SH-SY5Y (cell line): ENCODE measurements at regions not wholly inside any gene's neighbourhood (a gene's known extent, or its start where the extent isn't known, plus 50 kb on each side); places are given as distances from the start of the nearest gene placed in this dataset.

ENCODE experiments used
- GATA2 ChIP-seq: IDR thresholded peaks from 2 replicates; pipeline ENCODE4 v1.6.1; 2011; ENCODE audit warnings: mild to moderate bottlenecking, low read depth, low read length
- GATA3 ChIP-seq: IDR thresholded peaks from 2 replicates; pipeline ENCODE4 v1.6.1; 2011; ENCODE audit warnings: low read depth, mild to moderate bottlenecking, low read length, moderate library complexity

- TF ChIP-seq GATA3 = no peak
- no peak for TF ChIP-seq GATA2
Measured at GRCh38 chr7:113383638-113384037, 265.3 kb upstream of the SMIM30 start.

GRCh38 chr7:113379746-113380145, 261.4 kb upstream of the SMIM30 start:
- TF ChIP-seq GATA3 (no peak), GATA2 (no peak)

GRCh38 chr7:113374955-113375354, 256.6 kb upstream of the SMIM30 start:
- TF ChIP-seq GATA2 (no peak), GATA3 (no peak)

GRCh38 chr7:113373863-113374262, 255.5 kb upstream of the SMIM30 start:
- no peak for TF ChIP-seq GATA2
- no peak for TF ChIP-seq GATA3

GRCh38 chr7:113371416-113372043, 253.2 kb upstream of the SMIM30 start:
- TF ChIP-seq GATA2 (no peak), GATA3 (no peak)

- TF ChIP-seq GATA3 = no peak
- TF ChIP-seq GATA2 = no peak
Measured at GRCh38 chr7:113370910-113371309, 252.6 kb upstream of the SMIM30 start.

- TF ChIP-seq GATA2 (no peak), GATA3 (no peak)
Measured at GRCh38 chr7:113368256-113368655, 249.9 kb upstream of the SMIM30 start.

- TF ChIP-seq GATA3 (no peak), GATA2 (no peak)
Measured at GRCh38 chr7:113367041-113367586, 248.8 kb upstream of the SMIM30 start.

- TF ChIP-seq GATA3 (no peak), GATA2 (no peak)
Measured at GRCh38 chr7:113366122-113366521, 247.8 kb upstream of the SMIM30 start.

- TF ChIP-seq GATA3 (no peak), GATA2 (no peak)
Measured at GRCh38 chr7:113349339-113349738, 231.0 kb upstream of the SMIM30 start.

- TF ChIP-seq GATA2 (no peak), GATA3 (no peak)
Measured at GRCh38 chr7:113339661-113340060, 221.3 kb upstream of the SMIM30 start.

- no peak for TF ChIP-seq GATA2
- TF ChIP-seq GATA3 = no peak
Measured at GRCh38 chr7:113338071-113338696, 219.8 kb upstream of the SMIM30 start.

- TF ChIP-seq GATA3 (no peak), GATA2 (no peak)
Measured at GRCh38 chr7:113331155-113331898, 213.0 kb upstream of the SMIM30 start.

- no peak for TF ChIP-seq GATA3
- no peak for TF ChIP-seq GATA2
Measured at GRCh38 chr7:113321201-113321600, 202.8 kb upstream of the SMIM30 start.
